ENCODE measurements at regions not wholly inside any gene's neighbourhood (a gene's known extent, or its start where the extent isn't known, plus 50 kb on each side); places are given as distances from the start of the nearest gene placed in this dataset.

DNA sequence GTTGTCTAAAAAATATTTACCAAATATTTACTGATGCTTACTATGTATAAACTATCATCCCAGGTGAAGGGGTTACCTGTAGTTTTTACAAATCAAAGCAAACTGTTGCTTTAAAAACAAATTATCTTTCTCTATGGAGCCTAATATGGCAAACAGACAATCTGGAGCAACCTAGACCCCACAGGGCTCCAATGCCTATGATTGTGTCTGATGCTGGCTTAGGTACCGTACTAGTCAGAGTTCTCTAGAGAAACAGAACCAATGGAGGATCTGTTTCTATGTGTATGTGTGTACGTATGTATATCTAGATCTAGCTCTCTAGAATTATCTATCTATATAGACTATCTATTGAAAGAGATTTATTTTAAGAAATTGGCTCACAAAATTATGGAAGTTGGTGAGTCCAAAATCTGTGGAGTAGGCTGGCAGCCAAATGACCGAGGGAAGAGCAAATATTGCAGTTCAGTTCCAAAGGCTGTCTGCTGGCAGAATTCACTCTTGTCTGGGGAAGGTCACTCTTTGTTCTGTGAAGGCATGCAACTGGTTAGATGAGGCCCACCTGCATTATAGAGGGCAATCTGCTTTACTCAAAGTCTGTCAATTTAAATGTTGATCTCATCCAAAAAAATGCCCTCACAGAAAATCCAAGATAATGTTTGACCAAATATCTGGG is 127.1 kb upstream of the ENPEP start (continued):
- TF ChIP-seq, protein P1, sequence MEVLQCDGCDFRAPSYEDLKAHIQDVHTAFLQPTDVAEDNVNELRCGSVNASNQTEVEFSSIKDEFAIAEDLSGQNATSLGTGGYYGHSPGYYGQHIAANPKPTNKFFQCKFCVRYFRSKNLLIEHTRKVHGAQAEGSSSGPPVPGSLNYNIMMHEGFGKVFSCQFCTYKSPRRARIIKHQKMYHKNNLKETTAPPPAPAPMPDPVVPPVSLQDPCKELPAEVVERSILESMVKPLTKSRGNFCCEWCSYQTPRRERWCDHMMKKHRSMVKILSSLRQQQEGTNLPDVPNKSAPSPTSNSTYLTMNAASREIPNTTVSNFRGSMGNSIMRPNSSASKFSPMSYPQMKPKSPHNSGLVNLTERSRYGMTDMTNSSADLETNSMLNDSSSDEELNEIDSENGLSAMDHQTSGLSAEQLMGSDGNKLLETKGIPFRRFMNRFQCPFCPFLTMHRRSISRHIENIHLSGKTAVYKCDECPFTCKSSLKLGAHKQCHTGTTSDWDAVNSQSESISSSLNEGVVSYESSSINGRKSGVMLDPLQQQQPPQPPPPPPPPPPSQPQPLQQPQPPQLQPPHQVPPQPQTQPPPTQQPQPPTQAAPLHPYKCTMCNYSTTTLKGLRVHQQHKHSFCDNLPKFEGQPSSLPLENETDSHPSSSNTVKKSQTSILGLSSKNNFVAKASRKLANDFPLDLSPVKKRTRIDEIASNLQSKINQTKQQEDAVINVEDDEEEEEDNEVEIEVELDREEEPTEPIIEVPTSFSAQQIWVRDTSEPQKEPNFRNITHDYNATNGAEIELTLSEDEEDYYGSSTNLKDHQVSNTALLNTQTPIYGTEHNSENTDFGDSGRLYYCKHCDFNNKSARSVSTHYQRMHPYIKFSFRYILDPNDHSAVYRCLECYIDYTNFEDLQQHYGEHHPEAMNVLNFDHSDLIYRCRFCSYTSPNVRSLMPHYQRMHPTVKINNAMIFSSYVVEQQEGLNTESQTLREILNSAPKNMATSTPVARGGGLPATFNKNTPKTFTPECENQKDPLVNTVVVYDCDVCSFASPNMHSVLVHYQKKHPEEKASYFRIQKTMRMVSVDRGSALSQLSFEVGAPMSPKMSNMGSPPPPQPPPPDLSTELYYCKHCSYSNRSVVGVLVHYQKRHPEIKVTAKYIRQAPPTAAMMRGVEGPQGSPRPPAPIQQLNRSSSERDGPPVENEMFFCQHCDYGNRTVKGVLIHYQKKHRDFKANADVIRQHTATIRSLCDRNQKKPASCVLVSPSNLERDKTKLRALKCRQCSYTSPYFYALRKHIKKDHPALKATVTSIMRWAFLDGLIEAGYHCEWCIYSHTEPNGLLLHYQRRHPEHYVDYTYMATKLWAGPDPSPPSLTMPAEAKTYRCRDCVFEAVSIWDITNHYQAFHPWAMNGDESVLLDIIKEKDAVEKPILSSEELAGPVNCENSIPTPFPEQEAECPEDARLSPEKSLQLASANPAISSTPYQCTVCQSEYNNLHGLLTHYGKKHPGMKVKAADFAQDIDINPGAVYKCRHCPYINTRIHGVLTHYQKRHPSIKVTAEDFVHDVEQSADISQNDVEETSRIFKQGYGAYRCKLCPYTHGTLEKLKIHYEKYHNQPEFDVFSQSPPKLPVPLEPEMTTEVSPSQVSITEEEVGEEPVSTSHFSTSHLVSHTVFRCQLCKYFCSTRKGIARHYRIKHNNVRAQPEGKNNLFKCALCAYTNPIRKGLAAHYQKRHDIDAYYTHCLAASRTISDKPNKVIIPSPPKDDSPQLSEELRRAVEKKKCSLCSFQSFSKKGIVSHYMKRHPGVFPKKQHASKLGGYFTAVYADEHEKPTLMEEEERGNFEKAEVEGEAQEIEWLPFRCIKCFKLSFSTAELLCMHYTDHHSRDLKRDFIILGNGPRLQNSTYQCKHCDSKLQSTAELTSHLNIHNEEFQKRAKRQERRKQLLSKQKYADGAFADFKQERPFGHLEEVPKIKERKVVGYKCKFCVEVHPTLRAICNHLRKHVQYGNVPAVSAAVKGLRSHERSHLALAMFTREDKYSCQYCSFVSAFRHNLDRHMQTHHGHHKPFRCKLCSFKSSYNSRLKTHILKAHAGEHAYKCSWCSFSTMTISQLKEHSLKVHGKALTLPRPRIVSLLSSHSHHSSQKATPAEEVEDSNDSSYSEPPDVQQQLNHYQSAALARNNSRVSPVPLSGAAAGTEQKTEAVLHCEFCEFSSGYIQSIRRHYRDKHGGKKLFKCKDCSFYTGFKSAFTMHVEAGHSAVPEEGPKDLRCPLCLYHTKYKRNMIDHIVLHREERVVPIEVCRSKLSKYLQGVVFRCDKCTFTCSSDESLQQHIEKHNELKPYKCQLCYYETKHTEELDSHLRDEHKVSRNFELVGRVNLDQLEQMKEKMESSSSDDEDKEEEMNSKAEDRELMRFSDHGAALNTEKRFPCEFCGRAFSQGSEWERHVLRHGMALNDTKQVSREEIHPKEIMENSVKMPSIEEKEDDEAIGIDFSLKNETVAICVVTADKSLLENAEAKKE (CRISPR knock-in tag; IDR thresholded peaks at IDR 0.05) = no peak
- TF ChIP-seq CREB1 (CRISPR knock-in tag; IDR thresholded peaks at IDR 0.05; ENCODE audit: low read depth) (no peak), STAT1 (IDR thresholded peaks at IDR 0.05; ENCODE audit: unreplicated experiment) (no peak), EZH2 (IDR thresholded peaks at IDR 0.05; ENCODE audit: low read depth, unreplicated experiment) (no peak), POLR2AphosphoS5 (IDR thresholded peaks at IDR 0.05; ENCODE audit: low read depth) (no peak), ZNF331 (CRISPR knock-in tag; IDR thresholded peaks at IDR 0.05; ENCODE audit: low read depth) (no peak)
- TF ChIP-seq, protein P2, sequence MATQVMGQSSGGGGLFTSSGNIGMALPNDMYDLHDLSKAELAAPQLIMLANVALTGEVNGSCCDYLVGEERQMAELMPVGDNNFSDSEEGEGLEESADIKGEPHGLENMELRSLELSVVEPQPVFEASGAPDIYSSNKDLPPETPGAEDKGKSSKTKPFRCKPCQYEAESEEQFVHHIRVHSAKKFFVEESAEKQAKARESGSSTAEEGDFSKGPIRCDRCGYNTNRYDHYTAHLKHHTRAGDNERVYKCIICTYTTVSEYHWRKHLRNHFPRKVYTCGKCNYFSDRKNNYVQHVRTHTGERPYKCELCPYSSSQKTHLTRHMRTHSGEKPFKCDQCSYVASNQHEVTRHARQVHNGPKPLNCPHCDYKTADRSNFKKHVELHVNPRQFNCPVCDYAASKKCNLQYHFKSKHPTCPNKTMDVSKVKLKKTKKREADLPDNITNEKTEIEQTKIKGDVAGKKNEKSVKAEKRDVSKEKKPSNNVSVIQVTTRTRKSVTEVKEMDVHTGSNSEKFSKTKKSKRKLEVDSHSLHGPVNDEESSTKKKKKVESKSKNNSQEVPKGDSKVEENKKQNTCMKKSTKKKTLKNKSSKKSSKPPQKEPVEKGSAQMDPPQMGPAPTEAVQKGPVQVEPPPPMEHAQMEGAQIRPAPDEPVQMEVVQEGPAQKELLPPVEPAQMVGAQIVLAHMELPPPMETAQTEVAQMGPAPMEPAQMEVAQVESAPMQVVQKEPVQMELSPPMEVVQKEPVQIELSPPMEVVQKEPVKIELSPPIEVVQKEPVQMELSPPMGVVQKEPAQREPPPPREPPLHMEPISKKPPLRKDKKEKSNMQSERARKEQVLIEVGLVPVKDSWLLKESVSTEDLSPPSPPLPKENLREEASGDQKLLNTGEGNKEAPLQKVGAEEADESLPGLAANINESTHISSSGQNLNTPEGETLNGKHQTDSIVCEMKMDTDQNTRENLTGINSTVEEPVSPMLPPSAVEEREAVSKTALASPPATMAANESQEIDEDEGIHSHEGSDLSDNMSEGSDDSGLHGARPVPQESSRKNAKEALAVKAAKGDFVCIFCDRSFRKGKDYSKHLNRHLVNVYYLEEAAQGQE (IDR thresholded peaks at IDR 0.05; ENCODE audit: unreplicated experiment) = no peak
